ENCODE measurements at regions not wholly inside any gene's neighbourhood (a gene's known extent, or its start where the extent isn't known, plus 50 kb on each side); places are given as distances from the start of the nearest gene placed in this dataset.

GRCh38 chr5:67253911-67254310 is 57.3 kb upstream of the CD180 start:
- no peak for DNase-seq

- DNase-seq = no peak
These were observed 52.9 kb upstream of the CD180 start for GRCh38 chr5:67249590-67249895.

GRCh38 chr5:67248703-67249589 is 52.3 kb upstream of the CD180 start:
- no peak for DNase-seq

- no peak for DNase-seq
These were observed 50.1 kb upstream of the CD180 start for GRCh38 chr5:67246546-67247268.
